Fibroblast of lung (primary cell): ENCODE measurements at regions not wholly inside any gene's neighbourhood (a gene's known extent, or its start where the extent isn't known, plus 50 kb on each side); places are given as distances from the start of the nearest gene placed in this dataset.

Experiments used
- CTCF ChIP-seq, 2 donors: IDR thresholded peaks in 1 of 2; conservative IDR thresholded peaks in 1 of 2; 1 replicate in 1 of 2; 2 replicates in 1 of 2; pipeline ENCODE4 v1.5.1; 2011 to 2012; ENCODE audit warnings: low read length in 2 of 2, control low read depth in 1 of 2, inconsistent platforms in 1 of 2, low read depth in 1 of 2, mild to moderate bottlenecking in 1 of 2
- EZH2 ChIP-seq: IDR thresholded peaks from 2 replicates; pipeline ENCODE4 v1.5.1; 2012; ENCODE audit warnings: low read length, control low read depth, mild to moderate bottlenecking; ENCODE audit errors: missing control alignments

- TF ChIP-seq CTCF (conservative IDR thresholded peaks at IDR 0.05 in 1 of 2, IDR thresholded peaks at IDR 0.05 in 1 of 2; ENCODE audit: low read depth in 1 of 2, low read length in 2 of 2) (no peak), EZH2 (no peak)
Observed at GRCh38 chr14:87139299-87139698, 853.7 kb downstream of the GALC start.
